ENCODE measurements at regions not wholly inside any gene's neighbourhood (a gene's known extent, or its start where the extent isn't known, plus 50 kb on each side); places are given as distances from the start of the nearest gene placed in this dataset.
"Not testable (repeated sequence)": the region's sequence is repeated elsewhere in the genome, so short reads cannot be mapped to it uniquely, and the experiment has no call there.

DNA sequence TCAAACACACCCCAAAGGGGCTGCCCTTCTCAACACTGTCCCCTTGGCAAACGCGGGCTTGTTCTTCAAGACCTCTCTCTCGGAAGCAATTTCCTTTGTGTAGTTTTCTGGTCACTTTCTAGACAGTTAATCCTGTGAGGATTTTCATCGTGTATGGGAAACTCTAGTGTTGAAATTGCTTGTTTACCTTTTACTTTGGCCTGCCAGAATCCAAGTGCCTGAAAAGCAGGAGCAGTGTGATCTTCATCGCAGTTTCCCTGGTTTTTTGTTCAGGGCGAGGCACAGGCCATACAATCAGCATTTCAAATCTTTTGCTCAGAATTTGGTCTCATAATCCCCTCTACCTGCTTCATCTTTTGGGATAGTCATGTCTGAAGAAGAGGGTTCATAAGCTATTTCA lies 115.7 kb upstream of the C9orf72 start (continued):
- no peak for TF ChIP-seq ZNF132 (tag by site-specific recombination; IDR thresholded peaks at IDR 0.05; ENCODE audit: borderline replicate concordance)
- TF ChIP-seq BCL11B (tag by site-specific recombination; IDR thresholded peaks at IDR 0.05; ENCODE audit: low read depth) = no peak
- TF ChIP-seq PRDM1 (tag by site-specific recombination; IDR thresholded peaks at IDR 0.05) = no peak
- TF ChIP-seq ZNF16 (tag by site-specific recombination; IDR thresholded peaks at IDR 0.05; ENCODE audit: low read depth) = no peak

DNA sequence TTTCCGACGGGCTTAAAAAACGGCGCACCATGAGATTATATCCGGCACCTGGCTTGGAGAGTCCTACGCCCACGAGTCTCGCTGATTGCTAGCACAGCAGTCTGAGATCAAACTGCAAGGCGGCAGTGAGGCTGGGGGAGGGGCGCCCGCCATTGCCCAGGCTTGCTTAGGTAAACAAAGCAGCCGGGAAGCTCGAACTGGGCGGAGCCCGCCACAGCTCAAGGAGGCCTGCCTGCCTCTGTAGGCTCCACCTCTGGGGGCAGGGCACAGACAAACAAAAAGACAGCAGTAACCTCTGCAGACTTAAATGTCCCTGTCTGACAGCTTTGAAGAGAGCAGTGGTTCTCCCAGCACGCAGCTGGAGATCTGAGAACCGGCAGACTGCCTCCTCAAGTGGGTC lies 117.5 kb upstream of the C9orf72 start:
- H3K9me3 ChIP-seq (ENCODE audit: control insufficient read depth, insufficient read depth, low read depth, low read length); POLR2A ChIA-PET; H3K4me3 ChIP-seq (ENCODE audit: low read depth, low read length); H3K4me1 ChIP-seq (ENCODE audit: control insufficient read depth, insufficient read depth, low read length); H3K36me3 ChIP-seq (ENCODE audit: control insufficient read depth in 2 of 2, insufficient read depth in 1 of 2, low read length in 2 of 2); H3K27ac ChIP-seq (ENCODE audit: extremely low read depth, low read depth, low read length): not testable (repeated sequence)
- CTCF ChIA-PET = interaction anchor here (0.5 to 1.0 kb wide), 2 partner anchors 63 to 1261 kb away, joined by 3 to 4 read pairs; no protein-coding TSS in a partner anchor

DNA sequence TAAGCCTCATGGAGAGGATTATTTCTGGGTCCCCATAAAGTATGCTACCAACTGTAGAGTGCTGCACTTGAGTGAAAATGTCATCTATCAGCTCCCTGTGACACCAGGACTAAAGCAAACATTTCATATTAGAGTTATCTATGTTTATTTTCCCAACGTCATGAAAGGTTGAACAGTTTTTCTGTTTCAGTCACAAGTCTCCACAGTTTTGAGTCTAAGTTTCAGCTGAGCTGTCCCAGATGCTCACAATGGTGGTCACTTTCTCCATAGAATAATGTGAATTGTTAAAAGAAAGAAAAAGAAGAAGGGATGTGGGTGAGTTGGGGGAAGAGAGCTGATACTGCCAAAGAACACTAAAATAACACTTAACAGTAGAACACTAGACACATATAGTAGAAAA lies 126.3 kb upstream of the C9orf72 start:
- no peaks in the 10 kb centered on the region for H3K4me1 ChIP-seq (ENCODE audit: control insufficient read depth, insufficient read depth, low read length)
- ChIA-PET CTCF (interaction anchor here (0.6 kb wide), 1 partner anchor 19 kb away, joined by 5 read pairs; no protein-coding TSS in a partner anchor), POLR2A (no interaction called here)
- TF ChIP-seq, protein P1, sequence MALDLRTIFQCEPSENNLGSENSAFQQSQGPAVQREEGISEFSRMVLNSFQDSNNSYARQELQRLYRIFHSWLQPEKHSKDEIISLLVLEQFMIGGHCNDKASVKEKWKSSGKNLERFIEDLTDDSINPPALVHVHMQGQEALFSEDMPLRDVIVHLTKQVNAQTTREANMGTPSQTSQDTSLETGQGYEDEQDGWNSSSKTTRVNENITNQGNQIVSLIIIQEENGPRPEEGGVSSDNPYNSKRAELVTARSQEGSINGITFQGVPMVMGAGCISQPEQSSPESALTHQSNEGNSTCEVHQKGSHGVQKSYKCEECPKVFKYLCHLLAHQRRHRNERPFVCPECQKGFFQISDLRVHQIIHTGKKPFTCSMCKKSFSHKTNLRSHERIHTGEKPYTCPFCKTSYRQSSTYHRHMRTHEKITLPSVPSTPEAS (tag by site-specific recombination; IDR thresholded peaks at IDR 0.05) = no peak
- TF ChIP-seq ZNF140 (tag by site-specific recombination; IDR thresholded peaks at IDR 0.05) (no peak), ZNF558 (tag by site-specific recombination; IDR thresholded peaks at IDR 0.05) (no peak), ZNF404 (tag by site-specific recombination; IDR thresholded peaks at IDR 0.05) (no peak), ZNF514 (tag by site-specific recombination; IDR thresholded peaks at IDR 0.05) (no peak), ZNF394 (tag by site-specific recombination; IDR thresholded peaks at IDR 0.05; ENCODE audit: borderline replicate concordance) (no peak), ZBTB17 (tag by site-specific recombination; IDR thresholded peaks at IDR 0.05) (no peak), ZNF416 (tag by site-specific recombination; IDR thresholded peaks at IDR 0.05) (no peak), MZF1 (tag by site-specific recombination; IDR thresholded peaks at IDR 0.05; ENCODE audit: borderline replicate concordance) (no peak), ZNF600 (tag by site-specific recombination; IDR thresholded peaks at IDR 0.05) (no peak), PRDM1 (tag by site-specific recombination; IDR thresholded peaks at IDR 0.05) (no peak), ZNF335 (tag by site-specific recombination; conservative IDR thresholded peaks at IDR 0.05) (no peak), ZBTB48 (tag by site-specific recombination; IDR thresholded peaks at IDR 0.05) (no peak), ZNF132 (tag by site-specific recombination; IDR thresholded peaks at IDR 0.05; ENCODE audit: borderline replicate concordance) (no peak), ZBTB20 (tag by site-specific recombination; IDR thresholded peaks at IDR 0.05) (no peak), GLIS1 (tag by site-specific recombination; IDR thresholded peaks at IDR 0.05) (no peak)
- TF ChIP-seq, protein P2, sequence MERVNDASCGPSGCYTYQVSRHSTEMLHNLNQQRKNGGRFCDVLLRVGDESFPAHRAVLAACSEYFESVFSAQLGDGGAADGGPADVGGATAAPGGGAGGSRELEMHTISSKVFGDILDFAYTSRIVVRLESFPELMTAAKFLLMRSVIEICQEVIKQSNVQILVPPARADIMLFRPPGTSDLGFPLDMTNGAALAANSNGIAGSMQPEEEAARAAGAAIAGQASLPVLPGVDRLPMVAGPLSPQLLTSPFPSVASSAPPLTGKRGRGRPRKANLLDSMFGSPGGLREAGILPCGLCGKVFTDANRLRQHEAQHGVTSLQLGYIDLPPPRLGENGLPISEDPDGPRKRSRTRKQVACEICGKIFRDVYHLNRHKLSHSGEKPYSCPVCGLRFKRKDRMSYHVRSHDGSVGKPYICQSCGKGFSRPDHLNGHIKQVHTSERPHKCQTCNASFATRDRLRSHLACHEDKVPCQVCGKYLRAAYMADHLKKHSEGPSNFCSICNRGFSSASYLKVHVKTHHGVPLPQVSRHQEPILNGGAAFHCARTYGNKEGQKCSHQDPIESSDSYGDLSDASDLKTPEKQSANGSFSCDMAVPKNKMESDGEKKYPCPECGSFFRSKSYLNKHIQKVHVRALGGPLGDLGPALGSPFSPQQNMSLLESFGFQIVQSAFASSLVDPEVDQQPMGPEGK (tag by site-specific recombination; IDR thresholded peaks at IDR 0.05) = no peak
- TF ChIP-seq, protein P3, sequence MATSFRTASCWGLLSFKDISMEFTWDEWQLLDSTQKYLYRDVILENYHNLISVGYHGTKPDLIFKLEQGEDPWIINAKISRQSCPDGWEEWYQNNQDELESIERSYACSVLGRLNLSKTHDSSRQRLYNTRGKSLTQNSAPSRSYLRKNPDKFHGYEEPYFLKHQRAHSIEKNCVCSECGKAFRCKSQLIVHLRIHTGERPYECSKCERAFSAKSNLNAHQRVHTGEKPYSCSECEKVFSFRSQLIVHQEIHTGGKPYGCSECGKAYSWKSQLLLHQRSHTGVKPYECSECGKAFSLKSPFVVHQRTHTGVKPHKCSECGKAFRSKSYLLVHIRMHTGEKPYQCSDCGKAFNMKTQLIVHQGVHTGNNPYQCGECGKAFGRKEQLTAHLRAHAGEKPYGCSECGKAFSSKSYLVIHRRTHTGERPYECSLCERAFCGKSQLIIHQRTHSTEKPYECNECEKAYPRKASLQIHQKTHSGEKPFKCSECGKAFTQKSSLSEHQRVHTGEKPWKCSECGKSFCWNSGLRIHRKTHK (tag by site-specific recombination; IDR thresholded peaks at IDR 0.05) = no peak
- TF ChIP-seq, protein P4, sequence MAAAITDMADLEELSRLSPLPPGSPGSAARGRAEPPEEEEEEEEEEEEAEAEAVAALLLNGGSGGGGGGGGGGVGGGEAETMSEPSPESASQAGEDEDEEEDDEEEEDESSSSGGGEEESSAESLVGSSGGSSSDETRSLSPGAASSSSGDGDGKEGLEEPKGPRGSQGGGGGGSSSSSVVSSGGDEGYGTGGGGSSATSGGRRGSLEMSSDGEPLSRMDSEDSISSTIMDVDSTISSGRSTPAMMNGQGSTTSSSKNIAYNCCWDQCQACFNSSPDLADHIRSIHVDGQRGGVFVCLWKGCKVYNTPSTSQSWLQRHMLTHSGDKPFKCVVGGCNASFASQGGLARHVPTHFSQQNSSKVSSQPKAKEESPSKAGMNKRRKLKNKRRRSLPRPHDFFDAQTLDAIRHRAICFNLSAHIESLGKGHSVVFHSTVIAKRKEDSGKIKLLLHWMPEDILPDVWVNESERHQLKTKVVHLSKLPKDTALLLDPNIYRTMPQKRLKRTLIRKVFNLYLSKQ (tag by site-specific recombination; IDR thresholded peaks at IDR 0.05; ENCODE audit: borderline replicate concordance) = no peak
- no peak overlapping the region for H3K27ac ChIP-seq (ENCODE audit: extremely low read depth, low read depth, low read length)
- H3K36me3 ChIP-seq (ENCODE audit: control insufficient read depth in 2 of 2, insufficient read depth in 1 of 2, low read length in 2 of 2) = no peaks in the 10 kb centered on the region
- no peak overlapping the region for H3K4me3 ChIP-seq (ENCODE audit: low read depth, low read length)
- H3K9me3 ChIP-seq (ENCODE audit: control insufficient read depth, insufficient read depth, low read depth, low read length) = no peaks in the 10 kb centered on the region

Measured in HEK293 (cell line).